GM12875 (cell line): ENCODE measurements at regions not wholly inside any gene's neighbourhood (a gene's known extent, or its start where the extent isn't known, plus 50 kb on each side); places are given as distances from the start of the nearest gene placed in this dataset.

ENCODE experiments used
- H3K4me3 ChIP-seq: one replicate; pipeline ENCODE4 v1.5.1; 2011; ENCODE audit warnings: low read depth, low read length, control low read depth
- CTCF ChIP-seq: IDR thresholded peaks from 2 replicates; pipeline ENCODE4 v1.5.1; 2011; ENCODE audit warnings: low read depth, mild to moderate bottlenecking, control low read depth, inconsistent platforms, low read length, moderate library complexity, borderline replicate concordance; ENCODE audit not compliant: insufficient read depth

- H3K4me3 ChIP-seq = no peak overlapping the region
- no peak for TF ChIP-seq CTCF
Measured at GRCh38 chr5:98603456-98603855, 170.0 kb upstream of the RGMB start.

- H3K4me3 ChIP-seq = no peak overlapping the region
- TF ChIP-seq CTCF = no peak
Measured at GRCh38 chr5:98604301-98604700, 169.2 kb upstream of the RGMB start.

GRCh38 chr5:98604721-98605425 lies 168.6 kb upstream of the RGMB start:
- TF ChIP-seq CTCF = no peak
- no peak overlapping the region for H3K4me3 ChIP-seq

- TF ChIP-seq CTCF = no peak
- H3K4me3 ChIP-seq = no peak overlapping the region
Measured at GRCh38 chr5:98605426-98605825, 168.0 kb upstream of the RGMB start.

- no peak for TF ChIP-seq CTCF
- H3K4me3 ChIP-seq = no peak overlapping the region
Measured at GRCh38 chr5:98606961-98607360, 166.5 kb upstream of the RGMB start.

- no peak for TF ChIP-seq CTCF
- no peak overlapping the region for H3K4me3 ChIP-seq
Measured at GRCh38 chr5:98608052-98608451, 165.4 kb upstream of the RGMB start.

- H3K4me3 ChIP-seq = no peak overlapping the region
- no peak for TF ChIP-seq CTCF
Measured at GRCh38 chr5:98614341-98614740, 159.1 kb upstream of the RGMB start.
